IMR-90 (cell line): ENCODE measurements at regions not wholly inside any gene's neighbourhood (a gene's known extent, or its start where the extent isn't known, plus 50 kb on each side); places are given as distances from the start of the nearest gene placed in this dataset.

Experiments
- ATAC-seq: fragments of 200-7000 bp; cut with Tn5 transposase; 2 replicates; pipeline ENCODE4 v1.9.1; 2020; ENCODE audit warnings: low read depth, mild to moderate bottlenecking, moderate library complexity
- BruUV-seq: library from RNA; stranded (reverse); fragments of 400-500 nt; replicated peaks from 2 replicates; lab custom pipeline; 2021; lab: Mats Ljungman, UMichigan
- CTCF ChIA-PET: fragments of 300-600 bp; formaldehyde crosslinking; extraction: SDS; loops from one replicate; lab custom pipeline; 2021; ENCODE audit warnings: antibody characterized with exemption; lab: Yijun Ruan, JAX
- POLR2A ChIA-PET: fragments of 300-600 bp; sonication (Branson Sonifier 250); formaldehyde crosslinking; loops from one replicate; lab custom pipeline; 2022; ENCODE audit warnings: antibody characterized with exemption; ENCODE audit not compliant: unreplicated experiment; lab: Charles Lee
- DNase-seq: peaks from one replicate; pipeline ENCODE4 v3.0.0; 2013
- H2AFZ ChIP-seq: replicated peaks from 2 replicates; pipeline ENCODE3; 2013; ENCODE audit warnings: low read length, mild to moderate bottlenecking; ENCODE audit not compliant: poor library complexity
- H2AK5ac ChIP-seq: 2 replicates; pipeline ENCODE4 v1.6.1; 2013; ENCODE audit warnings: low read depth, low read length, inconsistent platforms
- H2AK9ac ChIP-seq: replicated peaks from 2 replicates; pipeline ENCODE3; 2013; ENCODE audit warnings: mild to moderate bottlenecking, low read depth, low read length, moderate library complexity; ENCODE audit not compliant: poor library complexity
- H2BK120ac ChIP-seq: 2 replicates; pipeline ENCODE4 v1.6.1; 2013; ENCODE audit warnings: low read depth, low read length, inconsistent platforms
- H2BK15ac ChIP-seq: 3 replicates; pipeline ENCODE4 v1.6.1; 2013; ENCODE audit warnings: low read depth, low read length, inconsistent platforms
- H2BK20ac ChIP-seq: 2 replicates; pipeline ENCODE4 v1.6.1; 2013; ENCODE audit warnings: low read depth, mild to moderate bottlenecking, inconsistent platforms, low read length, moderate library complexity
- H2BK5ac ChIP-seq: 2 replicates; pipeline ENCODE4 v1.6.1; 2013; ENCODE audit warnings: mild to moderate bottlenecking, low read depth, low read length, inconsistent platforms; ENCODE audit not compliant: poor library complexity, severe bottlenecking
- H3K14ac ChIP-seq: replicated peaks from 2 replicates; pipeline ENCODE4 v1.6.1; 2013; ENCODE audit warnings: low read depth, low read length, inconsistent platforms
- H3K18ac ChIP-seq: 2 replicates; pipeline ENCODE4 v1.6.1; 2013; ENCODE audit warnings: low read depth, low read length, control low read depth
- H3K23ac ChIP-seq: 2 replicates; pipeline ENCODE4 v1.6.1; 2013; ENCODE audit warnings: low read depth, low read length, inconsistent platforms
- H3K27ac ChIP-seq: 2 replicates; pipeline ENCODE4 v1.5.1; 2013; ENCODE audit warnings: mild to moderate bottlenecking, control low read depth, low read length; ENCODE audit not compliant: insufficient read depth
- H3K27me3 ChIP-seq: 2 replicates; pipeline ENCODE4 v1.6.1; 2013; ENCODE audit warnings: low read length; ENCODE audit not compliant: control insufficient read depth, insufficient read depth
- H3K36me3 ChIP-seq: 2 replicates; pipeline ENCODE4 v1.6.1; 2013; ENCODE audit warnings: low read length, mixed read lengths; ENCODE audit not compliant: control insufficient read depth, insufficient read depth
- H3K4ac ChIP-seq: 2 replicates; pipeline ENCODE4 v1.6.1; 2013; ENCODE audit warnings: low read depth, low read length, inconsistent platforms
- H3K4me1 ChIP-seq: 2 replicates; pipeline ENCODE4 v1.6.1; 2013; ENCODE audit warnings: low read length, mixed read lengths; ENCODE audit not compliant: control insufficient read depth, insufficient read depth
- H3K4me2 ChIP-seq: 2 replicates; pipeline ENCODE4 v1.6.1; 2013; ENCODE audit warnings: low read depth, mild to moderate bottlenecking, control low read depth, low read length, moderate library complexity
- H3K4me3 ChIP-seq: 2 replicates; pipeline ENCODE4 v1.5.1; 2013; ENCODE audit warnings: low read depth, mild to moderate bottlenecking, control low read depth, low read length, moderate library complexity; ENCODE audit not compliant: insufficient read depth
- H3K56ac ChIP-seq: 2 replicates; pipeline ENCODE4 v1.6.1; 2013; ENCODE audit warnings: low read length, inconsistent platforms; ENCODE audit not compliant: insufficient read depth; ENCODE audit errors: extremely low read depth
- H3K79me1 ChIP-seq, 2 experiments: 2 replicates each; pipeline ENCODE4 v1.6.1; 2013; ENCODE audit warnings: low read length in 2 of 2, inconsistent platforms in 1 of 2, low read depth in 1 of 2
- H3K9ac ChIP-seq: 2 replicates; pipeline ENCODE4 v1.6.1; 2013; ENCODE audit warnings: low read depth, low read length, control low read depth
- H3K9me1 ChIP-seq: 2 replicates; pipeline ENCODE4 v1.6.1; 2013; ENCODE audit warnings: low read length, inconsistent platforms; ENCODE audit not compliant: insufficient read depth
- H3K9me3 ChIP-seq: 2 replicates; pipeline ENCODE4 v1.6.1; 2013; ENCODE audit warnings: low read length; ENCODE audit not compliant: control insufficient read depth, insufficient read depth
- H4K20me1 ChIP-seq: 2 replicates; pipeline ENCODE4 v1.6.1; 2013; ENCODE audit warnings: low read length, inconsistent platforms; ENCODE audit not compliant: insufficient read depth
- H4K5ac ChIP-seq: 2 replicates; pipeline ENCODE4 v1.6.1; 2013; ENCODE audit warnings: mild to moderate bottlenecking, low read depth, low read length, control low read depth
- H4K8ac ChIP-seq, 2 experiments: 2 replicates each; pipeline ENCODE4 v1.6.1; 2013; ENCODE audit warnings: low read depth in 2 of 2, low read length in 2 of 2, control low read depth in 1 of 2, inconsistent platforms in 1 of 2
- H4K91ac ChIP-seq: 2 replicates; pipeline ENCODE4 v1.6.1; 2013; ENCODE audit warnings: low read depth, low read length, inconsistent platforms; ENCODE audit not compliant: insufficient read depth
- BHLHE40 ChIP-seq: fragments of 150-350 bp; IDR thresholded peaks from 2 replicates; pipeline ENCODE4 v1.6.1; 2016; ENCODE audit warnings: mild to moderate bottlenecking, low read depth, low read length
- CEBPB ChIP-seq: IDR thresholded peaks from 2 replicates; pipeline ENCODE4 v1.6.1; 2012; ENCODE audit warnings: low read depth, low read length, improper control_type of control experiment
- CHD1 ChIP-seq: IDR thresholded peaks from 2 replicates; pipeline ENCODE4 v1.6.1; 2012; ENCODE audit warnings: low read depth, low read length, improper control_type of control experiment
- FOS ChIP-seq: fragments of 150-350 bp; IDR thresholded peaks from 2 replicates; pipeline ENCODE4 v1.6.1; 2016; ENCODE audit warnings: low read depth, low read length
- MAFK ChIP-seq: IDR thresholded peaks from 2 replicates; pipeline ENCODE4 v1.6.1; 2012; ENCODE audit warnings: low read depth, low read length, improper control_type of control experiment
- MAZ ChIP-seq: IDR thresholded peaks from 2 replicates; pipeline ENCODE4 v1.6.1; 2012; ENCODE audit warnings: low read depth, mild to moderate bottlenecking, low read length, improper control_type of control experiment, moderate library complexity, borderline replicate concordance
- MXI1 ChIP-seq: IDR thresholded peaks from 2 replicates; pipeline ENCODE4 v1.6.1; 2012; ENCODE audit warnings: low read depth, mild to moderate bottlenecking, low read length, moderate library complexity, borderline replicate concordance
- NFE2L2 ChIP-seq: fragments of 150-350 bp; IDR thresholded peaks from 2 replicates; pipeline ENCODE4 v1.6.1; 2016; ENCODE audit warnings: low read depth, mild to moderate bottlenecking, low read length
- POLR2A ChIP-seq: IDR thresholded peaks from 2 replicates; pipeline ENCODE4 v1.6.1; 2012; ENCODE audit warnings: mild to moderate bottlenecking, low read depth, low read length
- RAD21 ChIP-seq: IDR thresholded peaks from 2 replicates; pipeline ENCODE4 v1.6.1; 2012; ENCODE audit warnings: low read length, improper control_type of control experiment
- RCOR1 ChIP-seq: IDR thresholded peaks from 2 replicates; pipeline ENCODE4 v1.6.1; 2012; ENCODE audit warnings: mild to moderate bottlenecking, low read length, improper control_type of control experiment; ENCODE audit not compliant: insufficient replicate concordance
- RFX5 ChIP-seq: IDR thresholded peaks from 2 replicates; pipeline ENCODE4 v1.8.0; 2012; ENCODE audit warnings: low read depth, mild to moderate bottlenecking, low read length, moderate library complexity
- SMC3 ChIP-seq: fragments of 150-350 bp; IDR thresholded peaks from 2 replicates; pipeline ENCODE4 v1.6.1; 2016; ENCODE audit warnings: low read depth, mild to moderate bottlenecking, antibody characterized with exemption, low read length, moderate library complexity
- WGBS, 2 experiments: methylation state at CpG; one replicate each; pipeline versions ENCODE4 v1.1.5 to v1.1.7; 2013; ENCODE audit warnings: missing lambda C conversion rate in 2 of 2; ENCODE audit not compliant: insufficient read length in 1 of 2; ENCODE audit errors: extremely low coverage in 2 of 2; 5-methylcytosine and 5-hydroxymethylcytosine counted together
- dilution Hi-C: fragments of 300-500 bp; cut with HindIII; formaldehyde crosslinking; loops from one replicate; pipeline ENCODE4 v1.14.3; 2018; ENCODE audit warnings: low sequenced_read_pairs; ENCODE audit not compliant: unreplicated experiment
- in situ Hi-C: fragments of 300-500 bp; cut with MboI; formaldehyde crosslinking; loops from 3 replicates; pipeline ENCODE4 v1.14.3; 2019; ENCODE audit warnings: low sequenced_read_pairs, inconsistent platforms, mixed read lengths
- intact Hi-C: fragments of 100-400 bp; cut with micrococcal nuclease; formaldehyde crosslinking; loops from 2 replicates; pipeline ENCODE4 v1.10.0; 2022
- TF ChIP-seq, protein P1 (sequence below): fragments of 150-350 bp; IDR thresholded peaks from 2 replicates; pipeline ENCODE4 v1.6.1; 2016; ENCODE audit warnings: low read depth, mild to moderate bottlenecking, low read length, moderate library complexity, borderline replicate concordance
- TF ChIP-seq, protein P2 (sequence below): fragments of 150-350 bp; IDR thresholded peaks from 2 replicates; pipeline ENCODE4 v1.6.1; 2017; ENCODE audit warnings: mild to moderate bottlenecking, antibody characterized with exemption, low read length, low read depth
- TF ChIP-seq, protein P3 (sequence below): conservative IDR thresholded peaks from 2 replicates; pipeline ENCODE4 v1.5.1; 2012; ENCODE audit warnings: mild to moderate bottlenecking, low read depth, low read length, improper control_type of control experiment

DNA sequence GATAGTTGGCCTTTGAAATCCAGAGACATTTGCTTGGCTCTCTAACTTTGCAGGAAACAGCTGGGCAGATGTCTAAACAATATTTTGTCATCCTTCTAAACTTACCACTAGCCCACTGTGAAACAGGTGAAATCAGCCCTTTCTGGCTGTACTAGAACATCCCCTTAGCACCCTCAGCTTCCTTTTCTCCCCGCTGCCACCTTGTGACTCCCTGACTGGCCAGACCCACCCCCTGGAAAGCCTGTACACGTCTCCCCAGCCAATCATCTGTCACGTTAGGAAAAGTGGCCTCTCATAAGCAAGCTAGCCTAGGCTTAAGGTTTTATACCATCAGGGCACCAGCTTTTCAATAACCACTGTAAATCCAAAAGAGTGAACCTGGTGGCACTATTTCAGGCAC is 88.6 kb upstream of the E2F3 start:
- WGBS, 2 experiments = 6% methylated on average over 2 of the region's 3 CpGs; no CpG with 5 or more reads in 1 of the 2 experiments

More for the DNA sequence above, 88.6 kb upstream of the E2F3 start:
- Histone ChIP-seq H2BK5ac (no peak overlapping the region), H2AFZ (peak overlapping the region; percentile 6), H4K5ac (no peak overlapping the region), H2BK20ac (no peak overlapping the region), H3K9me3 (no peaks in the 10 kb centered on the region), H3K9me1 (no peaks in the 10 kb centered on the region; the same call in 1 of the 2 replicates), H3K23ac (0 out of 2 replicates have a peak overlapping the region, but pooled peaks have one; percentile 39), H3K56ac (no peak overlapping the region), H3K27me3 (peaks cover 9% of the 10 kb centered on the region), H2BK120ac (no peak overlapping the region; the same call in 1 of the 2 replicates), H4K91ac (no peak overlapping the region), H3K4me3 (no peak overlapping the region), H3K9ac (no peak overlapping the region), H3K79me1 (no peaks in the 10 kb centered on the region), H3K4me2 (no peak overlapping the region), H3K36me3 (no peaks in the 10 kb centered on the region), H3K14ac (no peak overlapping the region), H2AK9ac (no peak overlapping the region), H4K8ac (no peak overlapping the region), H3K4ac (no peak overlapping the region), H3K27ac (no peak overlapping the region), H3K18ac (no peak overlapping the region), H2AK5ac (no peak overlapping the region), H4K20me1 (no peaks in the 10 kb centered on the region), H3K4me1 (peaks cover 2% of the 10 kb centered on the region; the same call in 1 of the 2 replicates), H2BK15ac (no peak overlapping the region)
- no TSS peak for BruUV-seq
- ChIA-PET POLR2A (no interaction called here), CTCF (no interaction called here)
- dilution Hi-C loops (no loop called here), intact Hi-C loops (no loop called here), in situ Hi-C loops (no loop called here)
- no peak for DNase-seq
- TF ChIP-seq BHLHE40 (no peak), CHD1 (no peak), SMC3 (no peak), MXI1 (no peak), RAD21 (no peak), RCOR1 (no peak), NFE2L2 (no peak), MAFK (no peak), POLR2A (no peak), CEBPB (no peak), FOS (no peak), RFX5 (no peak), MAZ (no peak)
- TF ChIP-seq, protein P1, sequence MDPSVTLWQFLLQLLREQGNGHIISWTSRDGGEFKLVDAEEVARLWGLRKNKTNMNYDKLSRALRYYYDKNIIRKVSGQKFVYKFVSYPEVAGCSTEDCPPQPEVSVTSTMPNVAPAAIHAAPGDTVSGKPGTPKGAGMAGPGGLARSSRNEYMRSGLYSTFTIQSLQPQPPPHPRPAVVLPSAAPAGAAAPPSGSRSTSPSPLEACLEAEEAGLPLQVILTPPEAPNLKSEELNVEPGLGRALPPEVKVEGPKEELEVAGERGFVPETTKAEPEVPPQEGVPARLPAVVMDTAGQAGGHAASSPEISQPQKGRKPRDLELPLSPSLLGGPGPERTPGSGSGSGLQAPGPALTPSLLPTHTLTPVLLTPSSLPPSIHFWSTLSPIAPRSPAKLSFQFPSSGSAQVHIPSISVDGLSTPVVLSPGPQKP = no peak
- TF ChIP-seq, protein P2, sequence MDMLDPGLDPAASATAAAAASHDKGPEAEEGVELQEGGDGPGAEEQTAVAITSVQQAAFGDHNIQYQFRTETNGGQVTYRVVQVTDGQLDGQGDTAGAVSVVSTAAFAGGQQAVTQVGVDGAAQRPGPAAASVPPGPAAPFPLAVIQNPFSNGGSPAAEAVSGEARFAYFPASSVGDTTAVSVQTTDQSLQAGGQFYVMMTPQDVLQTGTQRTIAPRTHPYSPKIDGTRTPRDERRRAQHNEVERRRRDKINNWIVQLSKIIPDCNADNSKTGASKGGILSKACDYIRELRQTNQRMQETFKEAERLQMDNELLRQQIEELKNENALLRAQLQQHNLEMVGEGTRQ = no peak
- TF ChIP-seq, protein P3, sequence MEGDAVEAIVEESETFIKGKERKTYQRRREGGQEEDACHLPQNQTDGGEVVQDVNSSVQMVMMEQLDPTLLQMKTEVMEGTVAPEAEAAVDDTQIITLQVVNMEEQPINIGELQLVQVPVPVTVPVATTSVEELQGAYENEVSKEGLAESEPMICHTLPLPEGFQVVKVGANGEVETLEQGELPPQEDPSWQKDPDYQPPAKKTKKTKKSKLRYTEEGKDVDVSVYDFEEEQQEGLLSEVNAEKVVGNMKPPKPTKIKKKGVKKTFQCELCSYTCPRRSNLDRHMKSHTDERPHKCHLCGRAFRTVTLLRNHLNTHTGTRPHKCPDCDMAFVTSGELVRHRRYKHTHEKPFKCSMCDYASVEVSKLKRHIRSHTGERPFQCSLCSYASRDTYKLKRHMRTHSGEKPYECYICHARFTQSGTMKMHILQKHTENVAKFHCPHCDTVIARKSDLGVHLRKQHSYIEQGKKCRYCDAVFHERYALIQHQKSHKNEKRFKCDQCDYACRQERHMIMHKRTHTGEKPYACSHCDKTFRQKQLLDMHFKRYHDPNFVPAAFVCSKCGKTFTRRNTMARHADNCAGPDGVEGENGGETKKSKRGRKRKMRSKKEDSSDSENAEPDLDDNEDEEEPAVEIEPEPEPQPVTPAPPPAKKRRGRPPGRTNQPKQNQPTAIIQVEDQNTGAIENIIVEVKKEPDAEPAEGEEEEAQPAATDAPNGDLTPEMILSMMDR = no peak
- ATAC-seq = no peak
